ENCODE measurements at regions not wholly inside any gene's neighbourhood (a gene's known extent, or its start where the extent isn't known, plus 50 kb on each side); places are given as distances from the start of the nearest gene placed in this dataset.

GRCh38 chr7:45457591-45457990 is 116.6 kb upstream of the ADCY1 start:
- TF ChIP-seq CTCF (IDR thresholded peaks at IDR 0.05) (no peak), E2F1 (CRISPR knock-in tag; IDR thresholded peaks at IDR 0.05) (no peak), ZNF423 (CRISPR knock-in tag; IDR thresholded peaks at IDR 0.05) (no peak), NR2C2 (CRISPR knock-in tag; IDR thresholded peaks at IDR 0.05) (no peak), NR1H2 (CRISPR knock-in tag; IDR thresholded peaks at IDR 0.05) (no peak), GABPB1 (CRISPR knock-in tag; IDR thresholded peaks at IDR 0.05) (no peak), FOXP1 (CRISPR knock-in tag; IDR thresholded peaks at IDR 0.05; ENCODE audit: borderline replicate concordance) (no peak), ATF3 (CRISPR knock-in tag; conservative IDR thresholded peaks at IDR 0.05) (no peak), ZNF121 (CRISPR knock-in tag; IDR thresholded peaks at IDR 0.05) (no peak), ATF2 (CRISPR knock-in tag; IDR thresholded peaks at IDR 0.05; ENCODE audit: borderline replicate concordance, low read depth) (no peak), JUN (CRISPR knock-in tag; IDR thresholded peaks at IDR 0.05) (no peak), ATF6 (CRISPR knock-in tag; IDR thresholded peaks at IDR 0.05) (no peak), CREB1 (CRISPR knock-in tag; IDR thresholded peaks at IDR 0.05) (no peak), ZNF232 (CRISPR knock-in tag; IDR thresholded peaks at IDR 0.05) (no peak)

Measured in WTC11 (cell line).